Psoas muscle (tissue), 7 donors: ENCODE measurements at regions not wholly inside any gene's neighbourhood (a gene's known extent, or its start where the extent isn't known, plus 50 kb on each side); places are given as distances from the start of the nearest gene placed in this dataset.

Source experiments
- ATAC-seq, 4 donors: fragments of 200-7000 bp; cut with Tn5 transposase; one replicate each; pipeline ENCODE4 v1.9.1; 2020; ENCODE audit warnings: moderate library complexity in 3 of 4, mild to moderate bottlenecking in 2 of 4
- DNase-seq, 2 donors: peaks; one replicate each; pipeline ENCODE4 v3.0.0-alpha.2; 2020
- H3K27ac ChIP-seq: fragments of 200-600 bp; one replicate; pipeline ENCODE4 v1.8.0; 2022
- H3K27me3 ChIP-seq, 3 donors: fragments of 200-600 bp in 1 of 3; one replicate each; pipeline versions ENCODE4 v1.6.1 to v1.8.0; 2013 to 2022; ENCODE audit warnings: low read length in 2 of 3, mild to moderate bottlenecking in 2 of 3, moderate library complexity in 1 of 3; ENCODE audit not compliant: insufficient read depth in 3 of 3
- H3K36me3 ChIP-seq, 2 donors: fragments of 200-600 bp in 1 of 2; one replicate each; pipeline versions ENCODE4 v1.6.1 to v1.8.0; 2013 to 2022; ENCODE audit warnings: low read depth in 1 of 2, mild to moderate bottlenecking in 1 of 2, moderate library complexity in 1 of 2; ENCODE audit not compliant: insufficient read depth in 1 of 2
- H3K4me1 ChIP-seq: fragments of 200-600 bp; one replicate; pipeline ENCODE4 v1.8.0; 2022
- H3K4me3 ChIP-seq: fragments of 200-600 bp; one replicate; pipeline ENCODE4 v1.8.0; 2022; ENCODE audit warnings: mild to moderate bottlenecking
- H3K9me3 ChIP-seq: fragments of 200-600 bp; one replicate; pipeline ENCODE4 v1.8.0; 2022
- WGBS, 3 donors: extraction: QIAGEN DNeasy Blood & Tissue Kit; methylation state at CpG; one replicate each; pipeline versions ENCODE4 v1.1.6 to v1.1.7; 2013; 5-methylcytosine and 5-hydroxymethylcytosine counted together
- intact Hi-C, 2 donors: fragments of 100-400 bp; cut with DNase I; formaldehyde crosslinking; loops; one replicate each; pipeline versions ENCODE4 v1.11.0 to v1.14.2; 2022
- TF ChIP-seq, protein P1 (sequence below): fragments of 200-600 bp; IDR thresholded peaks from one replicate; pipeline ENCODE4 v1.8.0; 2022; ENCODE audit warnings: antibody characterized with exemption
- donor health status: healthy with polysubstance abuse.
- donor health status: DM: no; HTN: no; CAD: no; lungs with moderate emphysema.
- donor health status: Bipolar disorder and iron deficiency.
- donor health status: healthy.
- donor health status: DM: yes; HTN: yes; CAD: no.
- donor health status: DM: no; HTN: no; CAD: no.
- donor health status: DM: yes; HTN: yes; CAD: no.

DNA sequence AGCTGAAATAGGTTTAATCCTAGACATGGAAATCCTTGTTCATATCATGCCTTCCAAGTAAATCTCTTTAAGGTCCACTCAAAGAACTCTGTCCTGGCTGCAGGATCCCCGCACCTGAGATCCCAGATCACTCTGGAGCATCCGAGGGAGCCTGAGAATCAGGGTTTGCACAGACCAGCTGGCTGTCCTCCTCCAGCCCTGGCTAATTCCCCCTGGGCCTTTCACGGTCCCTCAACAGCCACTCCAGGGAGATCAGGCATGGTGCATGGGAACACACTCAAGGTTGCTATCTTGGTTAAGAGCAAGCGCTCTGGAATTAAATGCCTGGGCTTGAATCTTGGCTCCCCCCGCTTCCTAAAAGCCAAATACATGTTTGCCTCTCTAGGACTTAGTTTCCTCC lies 130.8 kb downstream of the IRS2 start:
- no peaks in the 10 kb centered on the region for H3K4me1 ChIP-seq
- 73 to 81% (median 73%) methylated on average over 5 of the region's 5 CpGs for WGBS, 3 donors
- ATAC-seq (peak in 1 of 4 donors; percentile 29), DNase-seq (no peak)
- no peak overlapping the region for H3K27ac ChIP-seq
- peaks cover 0 to 19% (median 0%) of the 10 kb centered on the region in 3 donors for H3K27me3 ChIP-seq
- H3K4me3 ChIP-seq: no peak overlapping the region
- H3K36me3 ChIP-seq: no peaks in the 10 kb centered on the region
- intact Hi-C loops: no loop called here
- no peaks in the 10 kb centered on the region for H3K9me3 ChIP-seq
- TF ChIP-seq, protein P1, sequence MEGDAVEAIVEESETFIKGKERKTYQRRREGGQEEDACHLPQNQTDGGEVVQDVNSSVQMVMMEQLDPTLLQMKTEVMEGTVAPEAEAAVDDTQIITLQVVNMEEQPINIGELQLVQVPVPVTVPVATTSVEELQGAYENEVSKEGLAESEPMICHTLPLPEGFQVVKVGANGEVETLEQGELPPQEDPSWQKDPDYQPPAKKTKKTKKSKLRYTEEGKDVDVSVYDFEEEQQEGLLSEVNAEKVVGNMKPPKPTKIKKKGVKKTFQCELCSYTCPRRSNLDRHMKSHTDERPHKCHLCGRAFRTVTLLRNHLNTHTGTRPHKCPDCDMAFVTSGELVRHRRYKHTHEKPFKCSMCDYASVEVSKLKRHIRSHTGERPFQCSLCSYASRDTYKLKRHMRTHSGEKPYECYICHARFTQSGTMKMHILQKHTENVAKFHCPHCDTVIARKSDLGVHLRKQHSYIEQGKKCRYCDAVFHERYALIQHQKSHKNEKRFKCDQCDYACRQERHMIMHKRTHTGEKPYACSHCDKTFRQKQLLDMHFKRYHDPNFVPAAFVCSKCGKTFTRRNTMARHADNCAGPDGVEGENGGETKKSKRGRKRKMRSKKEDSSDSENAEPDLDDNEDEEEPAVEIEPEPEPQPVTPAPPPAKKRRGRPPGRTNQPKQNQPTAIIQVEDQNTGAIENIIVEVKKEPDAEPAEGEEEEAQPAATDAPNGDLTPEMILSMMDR: no peak

DNA sequence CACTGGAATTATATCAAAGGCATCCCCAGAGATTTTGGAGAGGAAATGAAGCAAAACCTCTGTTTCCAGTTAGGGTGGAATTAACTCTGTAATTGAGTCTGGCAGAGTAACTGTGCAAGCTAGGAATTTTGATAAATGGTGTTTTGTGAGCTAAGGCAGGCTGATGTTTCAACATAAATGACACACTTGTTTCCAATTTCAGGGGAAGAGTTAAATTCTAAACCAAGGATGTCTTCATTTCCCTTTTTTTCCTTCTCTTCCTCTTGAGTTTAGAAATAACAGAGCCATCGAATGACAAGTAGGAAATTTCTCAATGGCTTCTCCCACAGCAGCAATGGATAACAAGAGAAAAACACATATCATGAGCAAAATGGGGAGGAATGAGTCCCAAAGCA lies 131.2 kb downstream of the IRS2 start:
- Histone ChIP-seq H3K9me3 (no peaks in the 10 kb centered on the region), H3K4me1 (no peaks in the 10 kb centered on the region), H3K27me3 (peaks cover 0 to 19% (median 0%) of the 10 kb centered on the region in 3 donors), H3K4me3 (no peak overlapping the region), H3K36me3 (no peaks in the 10 kb centered on the region), H3K27ac (no peak overlapping the region)
- ATAC-seq (peak in 2 of 4 donors; percentile 39 to 60), DNase-seq (no peak)
- intact Hi-C loops: no loop called here
- TF ChIP-seq, protein P1: no peak
- WGBS, 3 donors: 32 to 46% (median 33%) methylated on average over 1 of the region's 1 CpG

DNA sequence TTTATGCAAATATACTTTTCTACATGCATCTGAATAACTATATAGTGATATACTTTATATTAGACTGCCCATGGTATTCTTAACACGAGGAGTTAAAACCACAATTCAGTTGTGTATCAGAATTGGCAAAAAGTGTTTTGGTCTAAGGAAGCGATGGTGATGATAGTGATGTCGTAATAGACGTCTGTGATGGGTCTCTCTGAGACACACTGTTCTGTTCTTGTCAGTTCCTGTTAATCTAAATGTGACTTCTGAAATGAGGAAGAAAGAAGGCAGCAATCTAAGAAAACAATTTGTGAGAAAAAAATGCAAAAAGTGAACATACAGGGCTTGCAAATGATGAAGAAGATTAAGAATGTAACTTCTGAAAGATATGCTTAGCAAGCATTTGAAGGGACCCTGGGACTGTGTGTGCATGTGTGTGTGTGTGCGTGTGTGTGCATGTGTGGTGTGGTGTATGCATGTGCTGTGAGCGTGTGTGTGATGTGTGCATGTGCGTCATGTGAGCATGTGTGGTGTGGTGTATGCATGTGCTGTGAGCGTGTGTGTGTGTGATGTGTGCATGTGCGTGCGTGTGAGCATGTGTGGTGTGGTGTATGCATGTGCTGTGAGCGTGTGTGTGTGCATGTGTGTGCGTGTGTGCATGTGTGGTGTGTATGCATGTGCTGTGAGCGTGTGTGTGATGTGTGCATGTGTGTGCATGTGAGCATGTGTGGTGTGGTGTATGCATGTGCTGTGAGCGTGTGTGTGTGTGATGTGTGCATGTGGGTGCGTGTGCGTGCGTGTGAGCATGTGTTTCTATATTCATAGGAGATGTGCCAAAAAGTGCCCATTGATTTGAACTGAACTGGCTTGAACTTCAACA lies 131.8 kb downstream of the IRS2 start:
- no peak overlapping the region for H3K27ac ChIP-seq
- DNase-seq: peak; percentile 13 to 59

DNA sequence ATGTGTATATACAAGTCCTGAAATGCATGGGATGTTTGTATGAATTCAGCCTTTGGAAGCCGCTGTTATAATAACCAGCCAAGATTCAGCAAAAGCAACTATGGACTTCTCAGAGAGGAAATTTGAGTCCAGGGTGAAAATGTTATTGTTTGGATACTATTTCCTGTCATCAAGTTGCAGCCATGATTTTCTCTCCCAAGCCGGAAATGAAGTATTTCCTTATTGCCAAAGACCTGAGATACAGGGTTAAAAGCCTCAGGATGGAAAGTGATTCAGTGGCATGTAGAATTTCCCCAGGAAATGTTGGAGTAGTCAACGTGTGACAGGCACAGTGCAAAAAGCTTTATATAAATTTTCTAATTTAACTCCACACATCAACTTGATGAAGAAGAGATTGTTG lies 133.9 kb downstream of the IRS2 start:
- ATAC-seq (no peak), DNase-seq (no peak)
- H3K9me3 ChIP-seq: no peaks in the 10 kb centered on the region
- WGBS, 3 donors: 38 to 51% (median 46%) methylated on average over 3 of the region's 3 CpGs
- H3K36me3 ChIP-seq: no peaks in the 10 kb centered on the region
- H3K4me3 ChIP-seq: no peak overlapping the region
- H3K27ac ChIP-seq: peak overlapping the region; percentile 23
- TF ChIP-seq, protein P1: no peak
- H3K4me1 ChIP-seq: no peaks in the 10 kb centered on the region
- H3K27me3 ChIP-seq: peaks cover 0 to 14% (median 0%) of the 10 kb centered on the region in 3 donors
- intact Hi-C loops: no loop called here

More for the DNA sequence above, 131.8 kb downstream of the IRS2 start:
- H3K9me3 ChIP-seq: no peaks in the 10 kb centered on the region
- ATAC-seq: peak in 3 of 4 donors; percentile 54 to 77 (median 57)
- TF ChIP-seq, protein P1: no peak
- H3K4me1 ChIP-seq: no peaks in the 10 kb centered on the region
- H3K27me3 ChIP-seq: peaks cover 0 to 19% (median 0%) of the 10 kb centered on the region in 3 donors
- intact Hi-C loops: no loop called here
- WGBS, 3 donors: 72 to 78% (median 75%) methylated on average over 17 of the region's 17 CpGs
- H3K4me3 ChIP-seq: no peak overlapping the region
- no peaks in the 10 kb centered on the region for H3K36me3 ChIP-seq
